NT2/D1 (cell line): ENCODE measurements at regions not wholly inside any gene's neighbourhood (a gene's known extent, or its start where the extent isn't known, plus 50 kb on each side); places are given as distances from the start of the nearest gene placed in this dataset.

Experiments used
- DNase-seq: peaks from one replicate; pipeline ENCODE4 v3.0.0-alpha.2; 2011; ENCODE audit warnings: low read depth, low spot score
- H3K27me3 ChIP-seq: 2 replicates; pipeline ENCODE4 v1.6.0; 2011; ENCODE audit warnings: mild to moderate bottlenecking; ENCODE audit not compliant: insufficient read length, insufficient read depth
- H3K36me3 ChIP-seq: 2 replicates; pipeline ENCODE4 v1.6.1; 2011; ENCODE audit warnings: mild to moderate bottlenecking, low read length, mixed read lengths; ENCODE audit not compliant: insufficient read depth, insufficient read length
- H3K4me1 ChIP-seq: 2 replicates; pipeline ENCODE4 v1.5.1; 2011; ENCODE audit not compliant: insufficient read depth, insufficient read length
- H3K4me3 ChIP-seq: 2 replicates; pipeline ENCODE4 v1.5.1; 2011; ENCODE audit warnings: low read depth; ENCODE audit not compliant: insufficient read length
- H3K9ac ChIP-seq: 2 replicates; pipeline ENCODE4 v1.6.0; 2011; ENCODE audit warnings: low read depth; ENCODE audit not compliant: insufficient read length
- H3K9me3 ChIP-seq: 2 replicates; pipeline ENCODE4 v1.5.1; 2011; ENCODE audit warnings: mild to moderate bottlenecking, low read length; ENCODE audit not compliant: insufficient read depth
- SUZ12 ChIP-seq: IDR thresholded peaks from 2 replicates; pipeline ENCODE4 v1.6.1; 2011; ENCODE audit not compliant: insufficient read length, insufficient read depth; ENCODE audit errors: extremely low read depth
- YY1 ChIP-seq: IDR thresholded peaks from 2 replicates; pipeline ENCODE4 v1.6.1; 2011; ENCODE audit not compliant: insufficient read length, insufficient read depth
- ZNF274 ChIP-seq: IDR thresholded peaks from 2 replicates; pipeline ENCODE4 v1.6.1; 2011; ENCODE audit warnings: mild to moderate bottlenecking, low read depth, low read length

- Histone ChIP-seq H3K4me3 (no peak overlapping the region), H3K36me3 (peaks cover 20% of the 10 kb centered on the region), H3K27me3 (no peaks in the 10 kb centered on the region), H3K9ac (no peak overlapping the region), H3K4me1 (no peaks in the 10 kb centered on the region), H3K9me3 (no peaks in the 10 kb centered on the region)
- TF ChIP-seq ZNF274 (no peak), SUZ12 (no peak), YY1 (no peak)
- peak; percentile 13 for DNase-seq
Measured at GRCh38 chrX:131746491-131746968, 202.7 kb downstream of the OR13H1 start.

GRCh38 chrX:131747173-131747572 lies 203.3 kb downstream of the OR13H1 start:
- no peak for DNase-seq
- TF ChIP-seq SUZ12 = no peak
- TF ChIP-seq ZNF274 = no peak
- no peak for TF ChIP-seq YY1

GRCh38 chrX:131752493-131753198 lies 208.8 kb downstream of the OR13H1 start:
- DNase-seq = no peak
- TF ChIP-seq YY1 (no peak), SUZ12 (no peak), ZNF274 (no peak)
- no peaks in the 10 kb centered on the region for H3K9me3 ChIP-seq
- H3K9ac ChIP-seq = no peak overlapping the region
- no peaks in the 10 kb centered on the region for H3K4me1 ChIP-seq
- H3K4me3 ChIP-seq = no peak overlapping the region
- no peaks in the 10 kb centered on the region for H3K27me3 ChIP-seq
- H3K36me3 ChIP-seq = peaks cover 23% of the 10 kb centered on the region

More at GRCh38 chrX:131747173-131747572, 203.3 kb downstream of the OR13H1 start:
- Histone ChIP-seq H3K9me3 (no peaks in the 10 kb centered on the region), H3K27me3 (no peaks in the 10 kb centered on the region), H3K36me3 (peaks cover 17% of the 10 kb centered on the region), H3K4me1 (no peaks in the 10 kb centered on the region), H3K9ac (no peak overlapping the region), H3K4me3 (no peak overlapping the region)

- no peak for DNase-seq
- H3K4me1 ChIP-seq = no peaks in the 10 kb centered on the region
- no peak for TF ChIP-seq SUZ12
- TF ChIP-seq ZNF274 = no peak
- no peak for TF ChIP-seq YY1
- H3K27me3 ChIP-seq = no peaks in the 10 kb centered on the region
- no peak overlapping the region for H3K4me3 ChIP-seq
- no peaks in the 10 kb centered on the region for H3K9me3 ChIP-seq
- no peak overlapping the region for H3K9ac ChIP-seq
- H3K36me3 ChIP-seq = peaks cover 16% of the 10 kb centered on the region
Measured at GRCh38 chrX:131762802-131763234, 218.9 kb downstream of the OR13H1 start.

DNA sequence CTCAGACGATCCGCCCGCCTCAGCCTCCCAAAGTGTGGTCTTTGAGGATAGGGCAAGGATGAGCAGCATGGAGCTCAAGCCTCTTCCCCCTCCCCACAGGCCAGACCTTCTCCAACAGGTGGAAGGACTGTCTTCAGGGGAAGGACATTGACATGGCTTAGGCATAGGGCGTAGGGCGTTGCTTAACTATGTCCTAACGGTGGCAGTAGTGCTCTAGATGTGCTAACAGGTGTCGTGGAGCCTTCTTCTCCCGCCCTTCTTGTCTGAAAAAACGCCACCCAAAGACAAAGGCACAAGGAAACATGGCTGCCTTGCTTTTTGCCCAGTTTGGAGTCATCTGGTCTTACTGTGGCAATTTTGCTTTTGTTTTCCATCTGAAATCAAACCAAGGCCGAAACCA lies 219.8 kb downstream of the OR13H1 start:
- TF ChIP-seq YY1 (no peak), SUZ12 (no peak), ZNF274 (no peak)
- no peaks in the 10 kb centered on the region for H3K9me3 ChIP-seq
- peaks cover 23% of the 10 kb centered on the region for H3K36me3 ChIP-seq
- no peak overlapping the region for H3K4me3 ChIP-seq
- no peaks in the 10 kb centered on the region for H3K27me3 ChIP-seq
- no peaks in the 10 kb centered on the region for H3K4me1 ChIP-seq
- no peak for DNase-seq
- no peak overlapping the region for H3K9ac ChIP-seq

DNA sequence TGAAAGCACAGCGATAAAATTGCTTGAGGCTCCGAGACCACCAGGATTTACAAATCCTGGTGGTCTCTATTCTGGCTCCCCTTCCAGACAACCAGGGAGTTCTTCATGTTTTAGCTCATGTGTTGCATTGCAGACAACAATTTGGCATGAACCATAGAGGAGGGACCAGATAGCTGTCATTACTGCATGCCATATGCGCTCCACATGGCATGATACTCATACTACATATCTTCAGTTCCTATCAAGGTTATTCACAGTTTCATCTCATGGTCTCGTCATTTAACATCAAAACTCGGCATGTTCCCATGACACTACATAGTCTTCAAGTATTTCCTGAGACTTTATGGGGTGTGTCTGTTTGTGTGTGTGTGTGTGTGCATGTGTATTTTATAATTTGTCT lies 220.3 kb downstream of the OR13H1 start:
- Histone ChIP-seq H3K9me3 (no peaks in the 10 kb centered on the region), H3K4me3 (no peak overlapping the region), H3K27me3 (no peaks in the 10 kb centered on the region), H3K9ac (no peak overlapping the region), H3K4me1 (no peaks in the 10 kb centered on the region), H3K36me3 (peaks cover 24% of the 10 kb centered on the region)
- DNase-seq = no peak
- TF ChIP-seq ZNF274 (no peak), SUZ12 (no peak), YY1 (no peak)

GRCh38 chrX:131778269-131779218 lies 234.7 kb downstream of the OR13H1 start:
- TF ChIP-seq ZNF274 = no peak
- no peak for TF ChIP-seq SUZ12
- TF ChIP-seq YY1 = no peak
- Histone ChIP-seq H3K9ac (no peak overlapping the region), H3K9me3 (no peaks in the 10 kb centered on the region), H3K36me3 (peaks cover 33% of the 10 kb centered on the region), H3K4me3 (no peak overlapping the region), H3K27me3 (no peaks in the 10 kb centered on the region), H3K4me1 (no peaks in the 10 kb centered on the region)
- DNase-seq = no peak
